ENCODE measurements at regions not wholly inside any gene's neighbourhood (a gene's known extent, or its start where the extent isn't known, plus 50 kb on each side); places are given as distances from the start of the nearest gene placed in this dataset.

DNA sequence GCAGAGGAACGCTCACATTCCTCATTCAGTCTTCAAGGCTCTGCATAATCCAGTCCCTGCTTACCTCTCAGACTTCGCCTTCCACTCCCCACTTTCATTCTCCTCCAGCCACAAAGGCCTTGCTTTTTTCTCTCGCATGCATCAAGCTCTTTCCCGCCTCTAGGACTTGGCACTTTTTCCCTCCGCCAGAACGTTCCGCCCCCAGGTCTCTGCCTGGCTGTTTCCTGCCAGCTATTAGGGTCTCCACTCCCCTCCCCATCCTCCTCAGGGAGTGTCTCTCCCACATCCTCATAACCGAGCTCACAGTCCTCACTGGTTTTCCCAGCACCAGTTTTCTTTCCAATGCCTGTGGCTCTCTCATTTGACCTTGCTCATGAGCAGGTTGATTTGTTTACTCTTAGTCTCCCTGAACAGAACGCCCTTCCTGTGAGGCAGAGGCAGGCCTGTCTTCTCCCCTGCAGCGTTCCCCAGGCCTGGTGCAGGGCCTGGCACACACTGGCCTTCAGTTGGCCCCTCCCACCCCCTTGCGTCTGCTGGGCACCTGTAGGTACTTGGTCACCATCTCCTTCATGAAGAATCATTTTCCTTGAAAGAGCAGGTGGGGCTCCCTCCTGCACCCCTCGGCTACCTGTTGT, 75.2 kb downstream of the RTL6 start:
- no peaks in the 10 kb centered on the region for H3K36me3 ChIP-seq (ENCODE audit: control insufficient read depth, insufficient read depth, low read length)
- H3K4me3 ChIP-seq (ENCODE audit: low read depth, low read length) = no peak overlapping the region
- H3K27ac ChIP-seq (ENCODE audit: low read depth, low read length) = no peak overlapping the region
- H3K27me3 ChIP-seq (ENCODE audit: control insufficient read depth, insufficient read depth, low read length) = no peaks in the 10 kb centered on the region
- H3K9ac ChIP-seq (ENCODE audit: low read depth, low read length) = no peak overlapping the region
- no peaks in the 10 kb centered on the region for H3K9me3 ChIP-seq (ENCODE audit: control insufficient read depth, insufficient read depth, low read length)
- peaks cover 4% of the 10 kb centered on the region; the same call in 1 of the 2 replicates for H3K4me1 ChIP-seq (ENCODE audit: control insufficient read depth, insufficient read depth, low read length)

DNA sequence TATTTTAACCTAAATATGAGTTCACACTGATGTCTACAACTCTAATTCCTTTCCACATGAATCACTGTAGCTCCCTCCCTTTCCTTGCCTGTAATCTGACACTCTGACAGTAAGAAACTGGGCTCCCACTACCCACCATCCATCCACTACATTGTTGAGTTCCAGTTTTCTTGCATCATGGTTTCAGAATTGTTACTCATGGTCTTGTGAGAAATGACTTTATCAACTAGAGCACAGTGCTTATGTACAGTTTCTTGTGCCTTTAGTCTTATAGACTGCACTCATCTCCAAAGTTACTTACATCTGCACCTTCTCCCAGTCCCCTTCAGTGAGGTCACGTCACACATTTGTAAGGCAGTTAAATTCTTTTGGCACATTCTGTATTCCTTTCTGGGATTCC, 78.6 kb downstream of the RTL6 start:
- Histone ChIP-seq H3K27me3 (ENCODE audit: control insufficient read depth, insufficient read depth, low read length) (no peaks in the 10 kb centered on the region), H3K4me1 (ENCODE audit: control insufficient read depth, insufficient read depth, low read length) (peaks cover 4% of the 10 kb centered on the region; the same call in 1 of the 2 replicates)

DNA sequence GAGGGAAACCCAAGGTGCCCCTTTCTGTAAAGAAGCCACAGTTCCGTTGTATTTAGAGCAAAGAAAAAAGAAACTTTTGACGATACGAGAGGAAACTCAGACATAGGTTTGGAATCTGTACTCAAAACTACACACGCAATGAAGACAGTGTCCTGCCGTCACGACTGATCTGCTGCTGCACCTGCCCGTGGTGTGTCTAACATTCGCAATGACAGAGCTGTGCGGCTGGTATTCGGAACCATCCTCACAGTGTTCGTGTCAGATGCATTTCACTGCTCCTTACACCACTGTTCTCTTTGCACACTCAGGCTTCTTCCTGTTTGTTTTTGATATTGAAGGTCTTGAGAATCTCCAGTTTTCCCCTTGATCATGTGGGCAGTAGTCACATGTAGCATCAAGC, 84.8 kb downstream of the RTL6 start:
- no peak overlapping the region for H3K9ac ChIP-seq (ENCODE audit: low read depth, low read length)

More for the DNA sequence above, 78.6 kb downstream of the RTL6 start:
- Histone ChIP-seq H3K4me3 (ENCODE audit: low read depth, low read length) (no peak overlapping the region), H3K9ac (ENCODE audit: low read depth, low read length) (no peak overlapping the region), H3K9me3 (ENCODE audit: control insufficient read depth, insufficient read depth, low read length) (no peaks in the 10 kb centered on the region), H3K27ac (ENCODE audit: low read depth, low read length) (no peak overlapping the region), H3K36me3 (ENCODE audit: control insufficient read depth, insufficient read depth, low read length) (no peaks in the 10 kb centered on the region)

DNA sequence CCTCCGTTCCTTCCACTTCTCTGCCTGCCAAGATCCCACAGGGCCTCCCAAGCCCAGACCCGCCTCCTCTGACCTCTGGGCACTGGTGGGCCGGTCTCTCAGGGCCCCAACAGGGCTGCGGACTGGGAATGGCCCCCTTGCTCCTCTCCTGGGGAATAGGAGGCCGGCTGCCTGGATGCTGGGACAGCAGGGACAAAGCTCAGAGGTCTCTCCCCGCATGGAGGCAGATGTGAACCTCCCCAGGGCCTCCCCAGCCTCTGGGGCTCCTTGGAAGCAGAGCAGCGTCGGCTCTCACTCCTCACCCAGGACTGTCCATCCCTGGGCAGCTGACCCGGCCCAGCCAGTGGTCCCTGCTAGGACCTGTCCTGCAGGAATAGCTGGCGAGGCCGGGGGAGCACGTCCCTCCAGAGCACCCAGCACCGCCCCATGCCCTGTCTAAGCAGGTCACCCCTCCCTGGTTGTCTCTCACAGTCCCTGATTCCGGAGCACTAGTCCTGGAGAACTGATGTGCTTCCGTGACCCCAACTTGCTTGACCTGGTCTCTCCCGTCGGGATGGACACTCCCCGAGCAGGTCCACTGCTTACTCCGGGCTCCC, 85.8 kb downstream of the RTL6 start:
- Histone ChIP-seq H3K4me3 (ENCODE audit: low read depth, low read length) (no peak overlapping the region), H3K27ac (ENCODE audit: low read depth, low read length) (no peak overlapping the region)

More for the DNA sequence above, 84.8 kb downstream of the RTL6 start:
- Histone ChIP-seq H3K9me3 (ENCODE audit: control insufficient read depth, insufficient read depth, low read length) (no peaks in the 10 kb centered on the region), H3K4me1 (ENCODE audit: control insufficient read depth, insufficient read depth, low read length) (no peaks in the 10 kb centered on the region), H3K27ac (ENCODE audit: low read depth, low read length) (no peak overlapping the region), H3K36me3 (ENCODE audit: control insufficient read depth, insufficient read depth, low read length) (no peaks in the 10 kb centered on the region), H3K27me3 (ENCODE audit: control insufficient read depth, insufficient read depth, low read length) (no peaks in the 10 kb centered on the region), H3K4me3 (ENCODE audit: low read depth, low read length) (no peak overlapping the region)

DNA sequence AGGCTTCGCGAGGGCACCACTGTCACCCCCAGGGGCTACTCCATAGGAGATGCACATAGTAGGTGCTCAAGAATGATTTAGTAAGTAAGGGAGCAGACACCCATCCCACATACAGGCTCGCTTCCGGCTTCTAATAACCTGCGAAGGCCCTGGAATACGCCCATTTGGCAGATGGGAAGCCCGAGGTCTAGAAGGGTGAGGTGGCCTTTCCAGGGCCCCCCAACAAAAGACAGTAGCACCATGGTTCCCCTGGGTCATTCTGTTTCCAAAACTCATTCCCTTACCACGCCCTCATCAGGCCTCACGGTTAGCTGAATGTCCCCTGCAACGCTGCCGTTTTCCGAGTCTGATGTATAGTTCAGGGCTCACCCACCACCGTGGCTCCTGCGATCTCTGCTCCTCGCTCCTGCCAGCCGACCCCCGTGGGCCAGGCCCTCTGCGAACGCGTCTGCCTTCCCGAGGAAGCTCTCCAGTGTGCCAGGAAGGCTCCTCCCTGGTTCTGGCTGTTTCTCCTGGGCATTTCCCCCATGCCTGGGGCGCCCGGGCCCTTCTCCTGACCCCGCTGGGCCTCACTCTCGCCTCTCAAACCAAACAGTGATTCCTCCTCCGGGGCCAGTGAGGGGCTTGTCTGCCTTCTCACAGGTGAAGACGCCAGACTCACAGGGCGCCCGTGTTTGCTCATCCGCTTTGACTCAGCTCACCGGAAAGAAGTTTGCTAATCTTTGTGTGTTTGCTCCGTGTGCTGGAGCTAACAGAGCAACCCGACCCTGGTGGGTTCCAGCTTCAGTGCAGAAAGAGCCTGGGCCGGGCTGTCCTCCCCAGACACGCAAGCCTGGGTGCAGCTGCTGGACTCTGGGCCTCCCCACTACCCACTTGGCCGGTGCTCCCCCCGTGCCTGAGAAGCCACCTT, 86.6 kb downstream of the RTL6 start:
- Histone ChIP-seq H3K4me1 (ENCODE audit: control insufficient read depth, insufficient read depth, low read length) (peaks cover 7% of the 10 kb centered on the region; the same call in 1 of the 2 replicates), H3K27me3 (ENCODE audit: control insufficient read depth, insufficient read depth, low read length) (no peaks in the 10 kb centered on the region), H3K9ac (ENCODE audit: low read depth, low read length) (no peak overlapping the region), H3K36me3 (ENCODE audit: control insufficient read depth, insufficient read depth, low read length) (no peaks in the 10 kb centered on the region), H3K9me3 (ENCODE audit: control insufficient read depth, insufficient read depth, low read length) (no peaks in the 10 kb centered on the region), H3K4me3 (ENCODE audit: low read depth, low read length) (no peak overlapping the region), H3K27ac (ENCODE audit: low read depth, low read length) (no peak overlapping the region)

More for the DNA sequence above, 85.8 kb downstream of the RTL6 start:
- no peaks in the 10 kb centered on the region for H3K9me3 ChIP-seq (ENCODE audit: control insufficient read depth, insufficient read depth, low read length)
- H3K36me3 ChIP-seq (ENCODE audit: control insufficient read depth, insufficient read depth, low read length) = no peaks in the 10 kb centered on the region
- no peak overlapping the region for H3K9ac ChIP-seq (ENCODE audit: low read depth, low read length)
- no peaks in the 10 kb centered on the region for H3K4me1 ChIP-seq (ENCODE audit: control insufficient read depth, insufficient read depth, low read length)
- H3K27me3 ChIP-seq (ENCODE audit: control insufficient read depth, insufficient read depth, low read length) = no peaks in the 10 kb centered on the region

DNA sequence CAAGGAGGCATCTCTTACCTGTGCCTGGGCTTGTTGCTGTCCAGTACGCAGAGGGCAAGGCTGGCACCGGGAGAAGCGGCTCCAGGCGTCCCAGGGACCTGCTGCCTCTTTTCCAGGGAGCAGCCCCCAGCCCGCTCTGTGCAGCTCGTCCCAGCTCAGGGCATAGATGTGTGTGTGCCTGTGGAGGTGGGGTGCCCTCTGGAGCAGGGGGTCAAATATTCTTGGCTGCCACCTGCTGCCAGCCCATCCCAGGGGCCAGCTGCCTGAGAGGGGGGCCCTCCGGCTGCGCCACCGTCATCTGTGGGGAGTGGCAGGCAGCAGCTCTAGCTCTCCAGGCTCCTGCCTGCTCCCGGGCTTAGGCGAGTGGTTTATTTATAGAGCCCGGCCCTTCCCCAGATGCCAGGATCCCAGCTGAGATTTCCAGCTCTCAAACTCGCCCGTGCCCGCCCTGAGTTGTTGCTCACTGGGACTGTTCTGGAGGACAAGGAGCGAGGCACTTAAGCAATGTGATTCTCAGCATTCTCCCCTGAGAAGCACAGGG, 87.5 kb downstream of the RTL6 start:
- no peak overlapping the region for H3K27ac ChIP-seq (ENCODE audit: low read depth, low read length)
- H3K36me3 ChIP-seq (ENCODE audit: control insufficient read depth, insufficient read depth, low read length) = no peaks in the 10 kb centered on the region
- no peaks in the 10 kb centered on the region for H3K27me3 ChIP-seq (ENCODE audit: control insufficient read depth, insufficient read depth, low read length)
- no peak overlapping the region for H3K9ac ChIP-seq (ENCODE audit: low read depth, low read length)
- no peak overlapping the region for H3K4me3 ChIP-seq (ENCODE audit: low read depth, low read length)
- peaks cover 8% of the 10 kb centered on the region; the same call in 1 of the 2 replicates for H3K4me1 ChIP-seq (ENCODE audit: control insufficient read depth, insufficient read depth, low read length)
- no peaks in the 10 kb centered on the region for H3K9me3 ChIP-seq (ENCODE audit: control insufficient read depth, insufficient read depth, low read length)

DNA sequence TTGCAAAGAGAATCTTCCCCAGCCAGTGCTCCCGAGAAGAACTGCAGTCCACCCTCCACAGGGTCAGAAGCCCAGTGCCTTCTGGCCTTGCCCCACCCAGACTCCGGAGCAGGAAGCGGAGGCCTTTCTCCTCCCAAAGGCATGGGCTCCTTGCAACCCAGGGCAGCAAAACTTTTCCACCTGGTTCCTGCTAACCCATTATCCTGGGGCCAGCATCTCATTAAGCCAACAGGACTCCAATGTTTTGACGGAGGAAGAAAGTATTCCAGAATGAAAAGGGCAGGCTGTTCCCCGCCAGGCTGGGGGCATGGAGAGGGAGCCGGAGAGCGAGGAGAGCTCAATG, 88.1 kb downstream of the RTL6 start:
- Histone ChIP-seq H3K9me3 (ENCODE audit: control insufficient read depth, insufficient read depth, low read length) (no peaks in the 10 kb centered on the region), H3K36me3 (ENCODE audit: control insufficient read depth, insufficient read depth, low read length) (no peaks in the 10 kb centered on the region), H3K27ac (ENCODE audit: low read depth, low read length) (no peak overlapping the region), H3K9ac (ENCODE audit: low read depth, low read length) (no peak overlapping the region), H3K4me1 (ENCODE audit: control insufficient read depth, insufficient read depth, low read length) (peaks cover 8% of the 10 kb centered on the region; the same call in 1 of the 2 replicates), H3K4me3 (ENCODE audit: low read depth, low read length) (no peak overlapping the region), H3K27me3 (ENCODE audit: control insufficient read depth, insufficient read depth, low read length) (no peaks in the 10 kb centered on the region)

DNA sequence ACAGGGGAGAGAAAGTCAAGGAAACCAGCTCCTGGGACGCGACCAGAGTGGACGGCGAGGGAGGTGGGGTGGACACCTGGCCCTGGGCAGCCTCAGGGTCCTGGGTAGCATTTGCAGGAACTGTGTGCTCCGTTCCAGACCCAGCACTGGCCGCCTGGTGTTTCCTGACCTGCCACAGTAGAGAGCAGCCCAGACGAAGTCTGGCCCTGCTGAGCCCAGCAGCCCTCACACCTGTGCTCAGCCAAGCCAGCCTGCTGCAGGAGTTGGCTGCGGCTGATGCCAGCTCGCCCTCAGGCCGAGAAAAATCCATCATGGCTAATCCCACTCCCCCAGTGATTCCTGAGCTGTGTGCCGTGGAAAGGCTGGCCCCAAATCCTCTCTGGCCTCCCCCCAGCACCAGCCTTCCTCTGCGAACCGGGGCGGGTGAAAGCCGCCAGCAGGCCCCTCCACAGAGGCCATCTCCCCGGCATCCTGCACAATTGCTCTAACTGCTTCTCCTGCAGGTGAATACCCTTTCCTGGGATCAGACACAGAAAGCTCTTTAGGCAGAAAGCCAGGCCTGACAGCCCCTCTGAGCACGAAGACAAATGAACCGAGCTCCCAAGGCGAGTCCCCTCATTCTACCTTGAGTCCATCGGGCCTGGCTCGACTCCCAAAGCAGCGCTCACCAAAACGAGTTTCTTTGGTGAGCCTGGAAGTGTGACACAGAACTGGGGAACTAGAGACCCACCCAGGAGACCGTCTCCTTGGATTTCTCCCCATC, 88.6 kb downstream of the RTL6 start:
- H3K27ac ChIP-seq (ENCODE audit: low read depth, low read length) = no peak overlapping the region
- H3K9me3 ChIP-seq (ENCODE audit: control insufficient read depth, insufficient read depth, low read length) = no peaks in the 10 kb centered on the region
- H3K4me1 ChIP-seq (ENCODE audit: control insufficient read depth, insufficient read depth, low read length) = peaks cover 8% of the 10 kb centered on the region; the same call in 1 of the 2 replicates
- H3K36me3 ChIP-seq (ENCODE audit: control insufficient read depth, insufficient read depth, low read length) = no peaks in the 10 kb centered on the region
- no peak overlapping the region for H3K4me3 ChIP-seq (ENCODE audit: low read depth, low read length)
- H3K9ac ChIP-seq (ENCODE audit: low read depth, low read length) = no peak overlapping the region
- H3K27me3 ChIP-seq (ENCODE audit: control insufficient read depth, insufficient read depth, low read length) = no peaks in the 10 kb centered on the region

DNA sequence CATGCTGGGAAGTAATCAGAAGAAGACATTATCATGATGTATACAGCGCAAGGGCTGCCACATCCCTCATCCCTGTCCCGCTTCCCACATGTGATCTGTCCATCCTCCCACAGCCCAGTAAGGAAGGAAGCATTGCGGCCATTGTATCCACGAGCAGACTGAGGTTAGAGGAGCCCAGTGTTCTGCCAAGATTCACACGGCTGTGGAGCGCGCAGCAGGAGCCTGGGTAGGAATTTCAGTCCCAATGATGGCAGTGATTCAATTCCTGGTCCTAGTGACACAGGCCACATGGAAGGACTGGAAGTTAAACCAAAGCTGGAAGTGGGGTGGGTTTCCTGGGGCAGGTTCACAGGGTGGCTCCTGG, 89.2 kb downstream of the RTL6 start:
- H3K9me3 ChIP-seq (ENCODE audit: control insufficient read depth, insufficient read depth, low read length) = no peaks in the 10 kb centered on the region
- H3K27me3 ChIP-seq (ENCODE audit: control insufficient read depth, insufficient read depth, low read length) = no peaks in the 10 kb centered on the region

DNA sequence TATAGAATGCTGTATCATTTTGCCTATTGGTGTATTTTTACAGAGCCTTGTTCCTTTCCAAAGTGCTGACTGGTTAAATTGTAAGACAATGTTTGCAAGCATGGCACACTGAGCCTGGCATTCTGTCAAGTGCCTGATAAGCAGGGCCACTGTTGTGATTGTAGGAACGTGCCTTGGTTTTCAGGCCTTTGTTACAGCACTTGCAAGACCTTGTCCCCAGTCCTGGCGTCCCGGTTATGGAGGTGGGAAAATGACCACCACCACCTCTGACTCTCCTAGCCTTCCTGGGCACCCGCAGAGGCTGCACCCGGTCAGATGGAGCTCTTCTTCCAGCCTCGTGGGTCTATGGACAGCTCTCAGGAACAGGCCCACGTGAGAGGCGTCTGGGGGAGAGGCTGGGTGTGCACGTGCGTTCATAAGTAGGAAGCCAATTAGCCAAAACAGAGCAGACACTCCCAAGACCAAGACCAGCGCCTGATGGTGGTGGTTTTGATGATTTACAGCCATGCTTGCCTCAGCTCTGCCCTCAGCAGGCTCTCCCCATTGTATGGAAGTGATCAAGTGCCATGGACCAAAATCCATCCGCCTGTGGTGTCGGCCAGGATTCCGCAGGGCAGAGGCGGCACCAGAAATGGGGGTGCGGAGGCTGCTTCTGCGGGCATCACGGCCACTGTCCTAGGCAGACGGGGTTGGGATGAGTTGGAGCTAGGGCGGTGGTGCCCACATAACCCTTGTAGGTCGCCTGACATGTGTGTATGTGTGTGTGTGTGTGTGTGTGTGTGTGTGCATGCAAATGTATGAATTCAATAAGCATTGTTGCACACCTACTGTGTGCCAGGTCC, 89.8 kb downstream of the RTL6 start:
- Histone ChIP-seq H3K4me1 (ENCODE audit: control insufficient read depth, insufficient read depth, low read length) (peaks cover 8% of the 10 kb centered on the region; the same call in 1 of the 2 replicates), H3K9ac (ENCODE audit: low read depth, low read length) (no peak overlapping the region), H3K27ac (ENCODE audit: low read depth, low read length) (no peak overlapping the region), H3K9me3 (ENCODE audit: control insufficient read depth, insufficient read depth, low read length) (no peaks in the 10 kb centered on the region), H3K27me3 (ENCODE audit: control insufficient read depth, insufficient read depth, low read length) (no peaks in the 10 kb centered on the region), H3K4me3 (ENCODE audit: low read depth, low read length) (no peak overlapping the region), H3K36me3 (ENCODE audit: control insufficient read depth, insufficient read depth, low read length) (no peaks in the 10 kb centered on the region)

More for the DNA sequence above, 89.2 kb downstream of the RTL6 start:
- Histone ChIP-seq H3K36me3 (ENCODE audit: control insufficient read depth, insufficient read depth, low read length) (no peaks in the 10 kb centered on the region), H3K9ac (ENCODE audit: low read depth, low read length) (no peak overlapping the region), H3K4me3 (ENCODE audit: low read depth, low read length) (no peak overlapping the region), H3K27ac (ENCODE audit: low read depth, low read length) (no peak overlapping the region), H3K4me1 (ENCODE audit: control insufficient read depth, insufficient read depth, low read length) (peaks cover 8% of the 10 kb centered on the region; the same call in 1 of the 2 replicates)
